GM12878 (cell line): ENCODE measurements at regions not wholly inside any gene's neighbourhood (a gene's known extent, or its start where the extent isn't known, plus 50 kb on each side); places are given as distances from the start of the nearest gene placed in this dataset.

ENCODE experiments used
- ATAC-seq: fragments of 200-7000 bp; cut with Tn5 transposase; 3 replicates; pipeline ENCODE4 v1.9.1; 2020; ENCODE audit warnings: mild to moderate bottlenecking, moderate library complexity
- BruUV-seq: library from RNA; stranded (reverse); fragments of 400-500 nt; replicated peaks from 2 replicates; lab custom pipeline; 2021; lab: Mats Ljungman, UMichigan
- CTCF ChIA-PET: fragments of 300-600 bp; sonication (Branson Sonifier 250); formaldehyde crosslinking; extraction: SDS; loops from one replicate; lab custom pipeline; 2021; ENCODE audit warnings: inconsistent platforms; lab: Yijun Ruan, JAX
- POLR2A ChIA-PET: fragments of 350-600 bp; formaldehyde crosslinking; extraction: SDS; loops from one replicate; lab custom pipeline; 2021; ENCODE audit warnings: inconsistent platforms; lab: Charles Lee
- RAD21 ChIA-PET: fragments of 300-600 bp; sonication (Branson Sonifier 250); formaldehyde crosslinking; loops from one replicate; lab custom pipeline; 2023; ENCODE audit warnings: antibody characterized with exemption; ENCODE audit not compliant: unreplicated experiment; lab: Charles Lee
- SMC1A ChIA-PET: fragments of 300-600 bp; sonication (Branson Sonifier 250); formaldehyde crosslinking; loops from one replicate; lab custom pipeline; 2023; ENCODE audit not compliant: unreplicated experiment, uncharacterized antibody; lab: Charles Lee
- DNase-seq: peaks from one replicate; pipeline ENCODE4 v3.0.0-alpha.2; 2011; ENCODE audit warnings: low read depth, low spot score
- FAIRE-seq: peaks from 3 replicates; lab custom pipeline; 2011; peaks lifted over from hg19 to GRCh38; lab: Jason Lieb, UNC
- H2AFZ ChIP-seq: 2 replicates; pipeline ENCODE4 v1.6.0; 2011; ENCODE audit warnings: low read depth, low read length, control low read depth; ENCODE audit not compliant: control insufficient read depth
- H3K27ac ChIP-seq: 2 replicates; pipeline ENCODE4 v1.5.1; 2011; ENCODE audit warnings: control low read depth; ENCODE audit not compliant: control insufficient read depth, insufficient read depth
- H3K27me3 ChIP-seq, 2 experiments: replicated peaks in 1 of 2; 2 replicates each; pipeline versions ENCODE4 v1.6.0 to v1.6.1; 2011; ENCODE audit warnings: low read length in 1 of 2; ENCODE audit not compliant: control insufficient read depth in 2 of 2, insufficient read depth in 2 of 2
- H3K36me3 ChIP-seq, 2 experiments: 2 replicates each; pipeline ENCODE4 v1.5.1; 2011; ENCODE audit warnings: low read length in 1 of 2; ENCODE audit not compliant: control insufficient read depth in 2 of 2, insufficient read depth in 2 of 2
- H3K4me1 ChIP-seq: 2 replicates; pipeline ENCODE4 v1.6.1; 2011; ENCODE audit warnings: mild to moderate bottlenecking, low read length, moderate library complexity, mixed read lengths; ENCODE audit not compliant: control insufficient read depth, insufficient read depth
- H3K4me2 ChIP-seq: 2 replicates; pipeline ENCODE4 v1.6.0; 2011; ENCODE audit warnings: control low read depth; ENCODE audit not compliant: control insufficient read depth, insufficient read depth
- H3K4me3 ChIP-seq: fragments of 200-600 bp; sonication (generic); 2 replicates; pipeline ENCODE4 v1.5.1; 2016
- H3K79me2 ChIP-seq: 2 replicates; pipeline ENCODE4 v1.6.0; 2011; ENCODE audit warnings: low read length; ENCODE audit not compliant: control insufficient read depth, insufficient read depth
- H3K9ac ChIP-seq: 2 replicates; pipeline ENCODE4 v1.8.0; 2011; ENCODE audit warnings: low read length, control low read depth, mixed read lengths; ENCODE audit not compliant: control insufficient read depth, insufficient read depth
- H3K9me3 ChIP-seq: replicated peaks from 3 replicates; pipeline ENCODE4 v1.5.1; 2011; ENCODE audit warnings: mild to moderate bottlenecking, low read length; ENCODE audit not compliant: control insufficient read depth, insufficient read depth
- H4K20me1 ChIP-seq: 2 replicates; pipeline ENCODE4 v1.6.0; 2011; ENCODE audit not compliant: control insufficient read depth, insufficient read depth
- CREB1 ChIP-seq: IDR thresholded peaks from 2 replicates; pipeline ENCODE4 v1.6.1; 2012; ENCODE audit warnings: low read depth, mild to moderate bottlenecking, inconsistent platforms
- EGR1 ChIP-seq, 2 experiments: IDR thresholded peaks; 1 replicate in 1 of 2; 2 replicates in 1 of 2; pipeline ENCODE4 v1.6.1; 2011 to 2012; ENCODE audit warnings: low read depth in 2 of 2, low read length in 2 of 2, borderline replicate concordance in 1 of 2, mild to moderate bottlenecking in 1 of 2, moderate library complexity in 1 of 2
- ETV6 ChIP-seq, 2 experiments: fragments of 450-650 bp in 1 of 2; IDR thresholded peaks in 1 of 2; conservative IDR thresholded peaks in 1 of 2; 2 replicates each; pipeline ENCODE4 v1.6.1; 2014; ENCODE audit warnings: antibody characterized with exemption in 1 of 2, borderline replicate concordance in 1 of 2, low read depth in 1 of 2, mild to moderate bottlenecking in 1 of 2, moderate library complexity in 1 of 2
- GATAD2B ChIP-seq: fragments of 450-650 bp; conservative IDR thresholded peaks from 2 replicates; pipeline ENCODE4 v1.6.1; 2017; ENCODE audit warnings: low read depth, mild to moderate bottlenecking, moderate library complexity
- HCFC1 ChIP-seq: fragments of 150-350 bp; IDR thresholded peaks from 2 replicates; pipeline ENCODE4 v1.6.1; 2014; ENCODE audit warnings: low read length
- IRF3 ChIP-seq: fragments of 450-650 bp; IDR thresholded peaks from 2 replicates; pipeline ENCODE4 v1.6.1; 2014; ENCODE audit warnings: mild to moderate bottlenecking
- MTA3 ChIP-seq: IDR thresholded peaks from 2 replicates; pipeline ENCODE4 v1.6.1; 2012; ENCODE audit warnings: low read length, inconsistent platforms, borderline replicate concordance
- MYB ChIP-seq: fragments of 150-350 bp; IDR thresholded peaks from 2 replicates; pipeline ENCODE4 v1.6.1; 2014; ENCODE audit warnings: mild to moderate bottlenecking, low read depth, low read length, borderline replicate concordance
- NR2C2 ChIP-seq: IDR thresholded peaks from 2 replicates; pipeline ENCODE4 v1.6.1; 2011; ENCODE audit warnings: borderline replicate concordance, low read depth; ENCODE audit not compliant: control insufficient read depth, insufficient read length
- PBX3 ChIP-seq: IDR thresholded peaks from 2 replicates; pipeline ENCODE4 v1.6.1; 2011; ENCODE audit warnings: mild to moderate bottlenecking, low read depth, low read length, moderate library complexity; ENCODE audit not compliant: insufficient replicate concordance
- RB1 ChIP-seq: fragments of 450-650 bp; formaldehyde crosslinking; IDR thresholded peaks from 2 replicates; pipeline ENCODE4 v1.6.1; 2017; ENCODE audit warnings: mild to moderate bottlenecking, borderline replicate concordance
- SPI1 ChIP-seq: IDR thresholded peaks from 2 replicates; pipeline ENCODE4 v1.6.1; 2011; ENCODE audit warnings: low read depth, mild to moderate bottlenecking, low read length, moderate library complexity, borderline replicate concordance; ENCODE audit not compliant: insufficient read depth
- TCF3 ChIP-seq: IDR thresholded peaks from 2 replicates; pipeline ENCODE4 v1.6.1; 2012; ENCODE audit warnings: low read depth, mild to moderate bottlenecking, low read length, borderline replicate concordance; ENCODE audit not compliant: insufficient read depth
- YBX1 ChIP-seq: fragments of 450-650 bp; IDR thresholded peaks from 2 replicates; pipeline ENCODE4 v1.6.1; 2016; ENCODE audit warnings: antibody characterized with exemption
- ZBED1 ChIP-seq: IDR thresholded peaks from 2 replicates; pipeline ENCODE4 v1.6.1; 2016; ENCODE audit warnings: borderline replicate concordance
- ZNF207 ChIP-seq: fragments of 450-650 bp; IDR thresholded peaks from 2 replicates; pipeline ENCODE4 v1.6.1; 2014; ENCODE audit warnings: antibody characterized with exemption, mild to moderate bottlenecking, borderline replicate concordance
- ZNF274 ChIP-seq: IDR thresholded peaks from one replicate; pipeline ENCODE4 v1.8.0; 2011; ENCODE audit not compliant: insufficient read length, insufficient read depth
- WGBS: methylation state at CpG from one replicate; pipeline ENCODE4 v1.1.6; 2016; ENCODE audit warnings: low lambda C conversion rate; ENCODE audit not compliant: insufficient replicate concordance, insufficient coverage; ENCODE audit errors: missing lambda C conversion rate; 5-methylcytosine and 5-hydroxymethylcytosine counted together
- in situ Hi-C: fragments of 300-500 bp; cut with MboI; formaldehyde crosslinking; loops from 9 replicates; pipeline ENCODE4 v1.14.3; 2018; ENCODE audit warnings: mixed read lengths
- intact Hi-C: fragments of 100-400 bp; cut with micrococcal nuclease; formaldehyde crosslinking; loops from one replicate; pipeline ENCODE4 v1.14.2; 2022; ENCODE audit not compliant: unreplicated experiment
- TF ChIP-seq, protein P1 (sequence below): fragments of 450-650 bp; IDR thresholded peaks from 2 replicates; pipeline ENCODE4 v1.6.1; 2016; ENCODE audit warnings: mild to moderate bottlenecking, moderate library complexity, borderline replicate concordance

DNA sequence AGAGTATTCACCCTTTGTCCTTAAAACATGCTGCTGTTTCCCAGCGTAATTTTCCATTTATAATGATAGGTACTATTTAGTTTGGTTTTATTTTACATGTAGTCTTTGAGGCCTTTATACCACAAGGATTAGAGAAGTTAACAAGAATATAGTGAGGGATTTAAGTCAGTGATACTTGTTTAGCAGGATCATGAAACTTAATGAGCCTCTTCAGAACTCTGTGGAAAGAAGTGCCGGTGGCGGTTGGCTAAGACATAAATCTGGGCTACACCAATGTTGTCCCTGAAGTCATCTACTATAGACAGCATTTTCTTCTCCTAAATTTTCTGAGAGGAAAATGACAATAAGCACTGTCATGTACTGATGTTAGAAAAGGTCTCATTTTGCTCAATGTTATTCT, 1226.0 kb upstream of the SEL1L start (continued):
- TF ChIP-seq MYB = no peak
- TF ChIP-seq HCFC1 = no peak
- TF ChIP-seq ZNF274 = no peak
- TF ChIP-seq YBX1 = no peak
- TF ChIP-seq TCF3 = no peak

DNA sequence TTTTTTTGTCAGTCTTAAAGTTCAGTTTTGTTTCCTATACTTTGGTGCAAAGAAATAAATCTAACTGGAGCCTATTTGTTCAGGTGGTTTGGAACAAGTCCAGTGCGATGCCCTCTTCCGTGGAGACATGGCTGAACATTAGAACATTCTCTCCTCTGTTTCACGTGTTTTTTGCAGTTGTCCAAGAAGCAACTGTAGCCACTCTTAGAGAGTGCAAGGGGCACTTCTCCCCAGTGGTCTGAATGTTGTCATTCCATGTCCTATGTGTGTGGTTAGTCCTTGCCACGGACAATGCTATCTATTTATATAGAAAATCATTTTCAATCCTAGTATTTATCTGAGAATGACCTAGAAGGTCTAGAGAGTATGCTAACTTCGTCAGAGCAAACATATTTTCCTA, 1232.5 kb upstream of the SEL1L start:
- no peaks in the 10 kb centered on the region for H3K4me1 ChIP-seq
- no peak overlapping the region for H2AFZ ChIP-seq
- no peak overlapping the region for H3K4me3 ChIP-seq
- ChIA-PET SMC1A (no interaction called here), POLR2A (no interaction called here), CTCF (no interaction called here)
- H3K79me2 ChIP-seq = no peaks in the 10 kb centered on the region
- in situ Hi-C loops = no loop called here
- no peak overlapping the region for H3K9ac ChIP-seq
- no peak for DNase-seq
- BruUV-seq = no TSS peak
- no peaks in the 10 kb centered on the region for H3K36me3 ChIP-seq
- 7% methylated on average over 5 of the region's 5 CpGs for WGBS
- H3K27ac ChIP-seq = no peak overlapping the region
- no peak for FAIRE-seq
- no peak overlapping the region for H3K4me2 ChIP-seq
- H3K9me3 ChIP-seq = no peaks in the 10 kb centered on the region
- intact Hi-C loops = no loop called here
- H3K27me3 ChIP-seq = no peaks in the 10 kb centered on the region
- no peak for ATAC-seq
- TF ChIP-seq EGR1 (IDR thresholded peaks at IDR 0.05; ENCODE audit: borderline replicate concordance in 1 of 2, low read depth in 2 of 2, low read length in 2 of 2) = no peak
- TF ChIP-seq PBX3 = no peak
- no peak for TF ChIP-seq SPI1
- TF ChIP-seq, protein P1, sequence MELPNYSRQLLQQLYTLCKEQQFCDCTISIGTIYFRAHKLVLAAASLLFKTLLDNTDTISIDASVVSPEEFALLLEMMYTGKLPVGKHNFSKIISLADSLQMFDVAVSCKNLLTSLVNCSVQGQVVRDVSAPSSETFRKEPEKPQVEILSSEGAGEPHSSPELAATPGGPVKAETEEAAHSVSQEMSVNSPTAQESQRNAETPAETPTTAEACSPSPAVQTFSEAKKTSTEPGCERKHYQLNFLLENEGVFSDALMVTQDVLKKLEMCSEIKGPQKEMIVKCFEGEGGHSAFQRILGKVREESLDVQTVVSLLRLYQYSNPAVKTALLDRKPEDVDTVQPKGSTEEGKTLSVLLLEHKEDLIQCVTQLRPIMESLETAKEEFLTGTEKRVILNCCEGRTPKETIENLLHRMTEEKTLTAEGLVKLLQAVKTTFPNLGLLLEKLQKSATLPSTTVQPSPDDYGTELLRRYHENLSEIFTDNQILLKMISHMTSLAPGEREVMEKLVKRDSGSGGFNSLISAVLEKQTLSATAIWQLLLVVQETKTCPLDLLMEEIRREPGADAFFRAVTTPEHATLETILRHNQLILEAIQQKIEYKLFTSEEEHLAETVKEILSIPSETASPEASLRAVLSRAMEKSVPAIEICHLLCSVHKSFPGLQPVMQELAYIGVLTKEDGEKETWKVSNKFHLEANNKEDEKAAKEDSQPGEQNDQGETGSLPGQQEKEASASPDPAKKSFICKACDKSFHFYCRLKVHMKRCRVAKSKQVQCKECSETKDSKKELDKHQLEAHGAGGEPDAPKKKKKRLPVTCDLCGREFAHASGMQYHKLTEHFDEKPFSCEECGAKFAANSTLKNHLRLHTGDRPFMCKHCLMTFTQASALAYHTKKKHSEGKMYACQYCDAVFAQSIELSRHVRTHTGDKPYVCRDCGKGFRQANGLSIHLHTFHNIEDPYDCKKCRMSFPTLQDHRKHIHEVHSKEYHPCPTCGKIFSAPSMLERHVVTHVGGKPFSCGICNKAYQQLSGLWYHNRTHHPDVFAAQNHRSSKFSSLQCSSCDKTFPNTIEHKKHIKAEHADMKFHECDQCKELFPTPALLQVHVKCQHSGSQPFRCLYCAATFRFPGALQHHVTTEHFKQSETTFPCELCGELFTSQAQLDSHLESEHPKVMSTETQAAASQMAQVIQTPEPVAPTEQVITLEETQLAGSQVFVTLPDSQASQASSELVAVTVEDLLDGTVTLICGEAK = no peak
- TF ChIP-seq CREB1 = no peak
- TF ChIP-seq ETV6 (conservative IDR thresholded peaks at IDR 0.05 in 1 of 2, IDR thresholded peaks at IDR 0.05 in 1 of 2; ENCODE audit: borderline replicate concordance in 1 of 2, low read depth in 1 of 2) = no peak
- no peak for TF ChIP-seq ZBED1
- TF ChIP-seq IRF3 = no peak
- TF ChIP-seq ZNF207 = no peak
- no peak for TF ChIP-seq GATAD2B
- TF ChIP-seq NR2C2 = no peak
- no peak for TF ChIP-seq MTA3
- TF ChIP-seq RB1 = no peak
- TF ChIP-seq, all 136 proteins: peak for 0
- H4K20me1 ChIP-seq = no peaks in the 10 kb centered on the region
- RAD21 ChIA-PET = no interaction called here
